GM20000 (cell line): ENCODE measurements at regions not wholly inside any gene's neighbourhood (a gene's known extent, or its start where the extent isn't known, plus 50 kb on each side); places are given as distances from the start of the nearest gene placed in this dataset.

Source experiments
- DNase-seq: peaks from one replicate; pipeline ENCODE4 v3.0.0; 2012; ENCODE audit warnings: low spot score
- CTCF ChIP-seq: IDR thresholded peaks from 2 replicates; pipeline ENCODE4 v1.5.1; 2012; ENCODE audit warnings: mild to moderate bottlenecking, control low read depth; ENCODE audit errors: extremely low read depth, missing control alignments

GRCh38 chr1:208788013-208788540, 543.9 kb upstream of the PLXNA2 start:
- no peak for TF ChIP-seq CTCF
- no peak for DNase-seq

GRCh38 chr1:208791456-208791855, 547.3 kb upstream of the PLXNA2 start:
- TF ChIP-seq CTCF = no peak
- DNase-seq = no peak

- no peak for TF ChIP-seq CTCF
- DNase-seq = no peak
These were observed 549.7 kb upstream of the PLXNA2 start for GRCh38 chr1:208793861-208794345.

GRCh38 chr1:208799186-208799585, 555.0 kb upstream of the PLXNA2 start:
- TF ChIP-seq CTCF = no peak
- DNase-seq = no peak

- no peak for TF ChIP-seq CTCF
- no peak for DNase-seq
These were observed 559.0 kb upstream of the PLXNA2 start for GRCh38 chr1:208803011-208803811.

- no peak for DNase-seq
- no peak for TF ChIP-seq CTCF
These were observed 563.4 kb upstream of the PLXNA2 start for GRCh38 chr1:208807446-208808127.

GRCh38 chr1:208808301-208808700, 564.1 kb upstream of the PLXNA2 start:
- TF ChIP-seq CTCF = no peak
- no peak for DNase-seq
